SK-N-SH treated with all-trans-retinoic acid at 6 μM for 48 hours (cell line): ENCODE measurements at regions not wholly inside any gene's neighbourhood (a gene's known extent, or its start where the extent isn't known, plus 50 kb on each side); places are given as distances from the start of the nearest gene placed in this dataset.

Source experiments
- ATAC-seq: fragments of 200-7000 bp; cut with Tn5 transposase; 3 replicates; pipeline ENCODE4 v1.9.1; 2020; ENCODE audit warnings: mild to moderate bottlenecking, moderate library complexity
- ARNTL ChIP-seq: fragments of 450-650 bp; formaldehyde crosslinking; IDR thresholded peaks from 2 replicates; pipeline ENCODE4 v1.5.0; 2020; ENCODE audit warnings: low read depth, mild to moderate bottlenecking, moderate library complexity, borderline replicate concordance
- CREB5 ChIP-seq: fragments of 250-450 bp; sonication (Bioruptor Pico); IDR thresholded peaks from 2 replicates; pipeline ENCODE4 v1.5.1; 2020; ENCODE audit warnings: low read depth, mild to moderate bottlenecking, moderate library complexity
- CSDC2 ChIP-seq: fragments of 250-450 bp; sonication (Bioruptor Pico); IDR thresholded peaks from 2 replicates; pipeline ENCODE4 v1.5.0; 2020; ENCODE audit warnings: mild to moderate bottlenecking, moderate library complexity
- CSRNP3 ChIP-seq: fragments of 250-450 bp; sonication (Bioruptor Pico); IDR thresholded peaks from 2 replicates; pipeline ENCODE4 v1.5.1; 2021; ENCODE audit warnings: mild to moderate bottlenecking, moderate library complexity
- ESRRG ChIP-seq: fragments of 250-450 bp; sonication (Bioruptor Pico); IDR thresholded peaks from 2 replicates; pipeline ENCODE4 v1.6.1; 2021; ENCODE audit warnings: mild to moderate bottlenecking
- GLIS3 ChIP-seq: fragments of 250-450 bp; sonication (Bioruptor Pico); IDR thresholded peaks from 2 replicates; pipeline ENCODE4 v1.5.0; 2020; ENCODE audit warnings: mild to moderate bottlenecking, moderate library complexity
- ISL1 ChIP-seq: fragments of 250-450 bp; sonication (Bioruptor Pico); IDR thresholded peaks from 2 replicates; pipeline ENCODE4 v2.1.2; 2022; ENCODE audit warnings: mild to moderate bottlenecking, moderate library complexity
- OSR1 ChIP-seq: fragments of 250-450 bp; sonication (Bioruptor Pico); IDR thresholded peaks from 2 replicates; pipeline ENCODE4 v1.8.0; 2022; ENCODE audit warnings: moderate library complexity, mild to moderate bottlenecking, inconsistent platforms
- PATZ1 ChIP-seq: fragments of 250-450 bp; sonication (Bioruptor Pico); IDR thresholded peaks from 2 replicates; pipeline ENCODE4 v1.8.0; 2020; ENCODE audit warnings: mild to moderate bottlenecking, moderate library complexity, borderline replicate concordance
- POU6F1 ChIP-seq: fragments of 250-450 bp; sonication (Bioruptor Pico); IDR thresholded peaks from 2 replicates; pipeline ENCODE4 v1.8.0; 2021; ENCODE audit warnings: low read depth, mild to moderate bottlenecking, moderate library complexity, borderline replicate concordance
- RARB ChIP-seq: fragments of 250-450 bp; sonication (Bioruptor Pico); IDR thresholded peaks from 2 replicates; pipeline ENCODE4 v1.8.0; 2021; ENCODE audit warnings: mild to moderate bottlenecking, moderate library complexity
- SNAI2 ChIP-seq: fragments of 250-450 bp; sonication (Bioruptor Pico); IDR thresholded peaks from 2 replicates; pipeline ENCODE4 v1.5.0; 2020; ENCODE audit warnings: mild to moderate bottlenecking, moderate library complexity
- TOX ChIP-seq: fragments of 250-450 bp; sonication (Bioruptor Pico); IDR thresholded peaks from 2 replicates; pipeline ENCODE4 v1.8.0; 2021; ENCODE audit warnings: mild to moderate bottlenecking, moderate library complexity, borderline replicate concordance
- ZFP3 ChIP-seq: fragments of 250-450 bp; sonication (Bioruptor Pico); IDR thresholded peaks from 2 replicates; pipeline ENCODE4 v1.5.0; 2020; ENCODE audit warnings: mild to moderate bottlenecking, moderate library complexity
- ZNF565 ChIP-seq: fragments of 450-650 bp; formaldehyde crosslinking; conservative IDR thresholded peaks from 2 replicates; pipeline ENCODE4 v1.5.0; 2020; ENCODE audit warnings: low read depth, mild to moderate bottlenecking, moderate library complexity
- ZNF8 ChIP-seq: fragments of 450-650 bp; formaldehyde crosslinking; IDR thresholded peaks from 2 replicates; pipeline ENCODE4 v1.5.0; 2020; ENCODE audit warnings: mild to moderate bottlenecking, moderate library complexity

- TF ChIP-seq ARNTL (CRISPR knock-in tag): no peak
Observed at GRCh38 chr9:82729991-82730589, 332.9 kb downstream of the RASEF start.

GRCh38 chr9:82732928-82733327 lies 330.0 kb downstream of the RASEF start:
- TF ChIP-seq ISL1 (CRISPR knock-in tag) (no peak), SNAI2 (CRISPR knock-in tag) (no peak), RARB (CRISPR knock-in tag) (no peak), CSRNP3 (no peak), CREB5 (CRISPR knock-in tag) (no peak)
- TF ChIP-seq, all 23 proteins: peak for 0
- no peak for ATAC-seq

More at GRCh38 chr9:82729991-82730589, 332.9 kb downstream of the RASEF start:
- ATAC-seq: no peak

GRCh38 chr9:82736126-82736525 lies 326.8 kb downstream of the RASEF start:
- no peak for ATAC-seq
- TF ChIP-seq ZNF565 (CRISPR knock-in tag) (no peak), CSDC2 (no peak), POU6F1 (CRISPR knock-in tag) (no peak), ESRRG (no peak), GLIS3 (CRISPR knock-in tag) (no peak), TOX (CRISPR knock-in tag) (no peak), PATZ1 (CRISPR knock-in tag) (no peak), ZFP3 (CRISPR knock-in tag) (no peak), ISL1 (CRISPR knock-in tag) (no peak), ARNTL (CRISPR knock-in tag) (no peak), RARB (CRISPR knock-in tag) (no peak), OSR1 (no peak)

- TF ChIP-seq ZNF8 (CRISPR knock-in tag) (no peak), CREB5 (CRISPR knock-in tag) (no peak), TOX (CRISPR knock-in tag) (no peak), CSDC2 (no peak), PATZ1 (CRISPR knock-in tag) (no peak), POU6F1 (CRISPR knock-in tag) (no peak)
- no peak for ATAC-seq
Observed at GRCh38 chr9:82736701-82737100, 326.2 kb downstream of the RASEF start.
